Progenitor cell of endocrine pancreas (in vitro differentiated cells): ENCODE measurements at regions not wholly inside any gene's neighbourhood (a gene's known extent, or its start where the extent isn't known, plus 50 kb on each side); places are given as distances from the start of the nearest gene placed in this dataset.

Experiments used
- DNase-seq: peaks from one replicate; pipeline ENCODE4 v3.0.0; 2021; ENCODE audit warnings: low spot score; ENCODE audit not compliant: unreplicated experiment
- H3K27ac Mint-ChIP-seq: 2 replicates; pipeline ENCODE4 v1.8.0; 2021; ENCODE audit warnings: mild to moderate bottlenecking, moderate library complexity, mixed read lengths
- H3K27me3 Mint-ChIP-seq: 2 replicates; pipeline ENCODE4 v1.8.0; 2021; ENCODE audit warnings: mixed read lengths
- H3K36me3 Mint-ChIP-seq: 2 replicates; pipeline ENCODE4 v1.8.0; 2022; ENCODE audit warnings: mixed read lengths; ENCODE audit not compliant: insufficient read depth
- H3K4me1 Mint-ChIP-seq: 2 replicates; pipeline ENCODE4 v1.8.0; 2021; ENCODE audit warnings: low read depth, mixed read lengths
- H3K4me3 Mint-ChIP-seq: 2 replicates; pipeline ENCODE4 v1.8.0; 2021; ENCODE audit warnings: low read depth, mild to moderate bottlenecking, moderate library complexity, mixed read lengths
- H3K9me3 Mint-ChIP-seq: 2 replicates; pipeline ENCODE4 v1.8.0; 2021; ENCODE audit warnings: low read depth, mixed read lengths
- TF ChIP-seq, protein P1 (sequence below): fragments of 200-600 bp; sonication (generic); IDR thresholded peaks from one replicate; pipeline ENCODE4 v1.5.0; 2021; ENCODE audit warnings: antibody characterized with exemption, mild to moderate bottlenecking; ENCODE audit not compliant: unreplicated experiment

DNA sequence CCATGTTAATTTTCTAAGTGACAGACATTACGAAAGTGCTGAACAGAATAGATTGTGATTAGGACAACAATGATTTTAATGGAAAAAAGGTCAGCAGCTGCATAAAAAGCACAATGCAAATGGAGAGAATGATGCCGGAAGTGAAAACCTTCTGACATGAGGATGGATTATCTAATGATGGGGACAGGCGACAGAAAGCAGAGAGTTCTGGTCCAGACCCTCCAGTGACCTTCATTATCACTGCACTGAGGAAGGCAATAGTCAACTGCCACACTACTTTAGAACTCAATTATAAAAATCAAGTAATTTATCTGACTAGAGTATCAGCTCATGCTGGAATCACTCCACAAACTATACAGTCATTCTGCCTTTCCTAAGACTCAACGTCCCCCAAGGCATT is 746.1 kb upstream of the EPHA5 start:
- no peak overlapping the region for H3K4me3 Mint-ChIP-seq
- peaks cover 15% of the 10 kb centered on the region for H3K4me1 Mint-ChIP-seq
- DNase-seq, result no peak
- H3K27ac Mint-ChIP-seq, result no peak overlapping the region
- H3K36me3 Mint-ChIP-seq, result no peaks in the 10 kb centered on the region
- H3K27me3 Mint-ChIP-seq, result no peaks in the 10 kb centered on the region
- H3K9me3 Mint-ChIP-seq, result peaks cover 7% of the 10 kb centered on the region
- TF ChIP-seq, protein P1, sequence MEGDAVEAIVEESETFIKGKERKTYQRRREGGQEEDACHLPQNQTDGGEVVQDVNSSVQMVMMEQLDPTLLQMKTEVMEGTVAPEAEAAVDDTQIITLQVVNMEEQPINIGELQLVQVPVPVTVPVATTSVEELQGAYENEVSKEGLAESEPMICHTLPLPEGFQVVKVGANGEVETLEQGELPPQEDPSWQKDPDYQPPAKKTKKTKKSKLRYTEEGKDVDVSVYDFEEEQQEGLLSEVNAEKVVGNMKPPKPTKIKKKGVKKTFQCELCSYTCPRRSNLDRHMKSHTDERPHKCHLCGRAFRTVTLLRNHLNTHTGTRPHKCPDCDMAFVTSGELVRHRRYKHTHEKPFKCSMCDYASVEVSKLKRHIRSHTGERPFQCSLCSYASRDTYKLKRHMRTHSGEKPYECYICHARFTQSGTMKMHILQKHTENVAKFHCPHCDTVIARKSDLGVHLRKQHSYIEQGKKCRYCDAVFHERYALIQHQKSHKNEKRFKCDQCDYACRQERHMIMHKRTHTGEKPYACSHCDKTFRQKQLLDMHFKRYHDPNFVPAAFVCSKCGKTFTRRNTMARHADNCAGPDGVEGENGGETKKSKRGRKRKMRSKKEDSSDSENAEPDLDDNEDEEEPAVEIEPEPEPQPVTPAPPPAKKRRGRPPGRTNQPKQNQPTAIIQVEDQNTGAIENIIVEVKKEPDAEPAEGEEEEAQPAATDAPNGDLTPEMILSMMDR, result no peak

DNA sequence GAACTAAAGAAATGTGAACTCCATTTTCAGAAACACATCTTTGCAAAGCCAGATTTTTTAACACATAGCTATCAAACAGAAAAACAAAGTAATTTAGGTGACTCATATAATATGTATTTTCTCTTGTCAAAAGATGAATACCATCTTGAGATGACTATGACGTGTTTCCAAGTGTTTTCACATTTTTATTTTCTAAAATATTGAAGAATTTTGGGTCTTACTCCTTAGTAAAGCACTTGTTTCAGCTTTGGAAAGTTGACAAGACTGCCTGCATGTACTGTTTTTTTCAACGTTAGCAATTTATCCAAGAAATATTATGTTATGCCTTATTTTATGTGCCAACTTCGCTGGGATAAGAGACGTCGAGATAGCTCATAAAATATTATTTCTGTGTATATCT is 733.9 kb upstream of the EPHA5 start:
- Mint-ChIP-seq H3K4me1 (no peaks in the 10 kb centered on the region), H3K9me3 (no peaks in the 10 kb centered on the region), H3K36me3 (no peaks in the 10 kb centered on the region), H3K27ac (no peak overlapping the region), H3K4me3 (no peak overlapping the region), H3K27me3 (no peaks in the 10 kb centered on the region)
- TF ChIP-seq, protein P1, result no peak
- DNase-seq, result no peak

DNA sequence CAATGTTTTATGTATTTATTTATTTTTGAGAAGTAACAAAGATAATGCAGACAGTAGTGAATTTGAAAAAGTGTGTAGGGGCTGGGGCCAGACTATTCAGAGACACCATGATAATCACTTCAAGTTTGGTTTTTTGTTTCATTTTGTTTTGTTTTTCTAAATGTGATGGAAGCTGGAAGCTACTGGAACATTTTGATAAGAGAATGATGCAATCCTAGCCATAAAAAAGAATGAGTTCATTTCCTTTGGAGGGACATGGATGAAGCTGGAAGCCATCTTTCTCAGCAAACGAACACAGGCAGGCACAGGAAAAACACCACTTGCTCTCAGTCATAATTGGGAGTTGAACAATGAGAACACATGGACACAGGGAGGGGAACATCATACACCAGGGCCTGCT is 706.6 kb upstream of the EPHA5 start:
- Mint-ChIP-seq H3K36me3 (no peaks in the 10 kb centered on the region), H3K4me3 (no peak overlapping the region), H3K9me3 (no peaks in the 10 kb centered on the region), H3K27me3 (no peaks in the 10 kb centered on the region), H3K27ac (no peak overlapping the region), H3K4me1 (no peaks in the 10 kb centered on the region)
- no peak for DNase-seq
- TF ChIP-seq, protein P1, result no peak

DNA sequence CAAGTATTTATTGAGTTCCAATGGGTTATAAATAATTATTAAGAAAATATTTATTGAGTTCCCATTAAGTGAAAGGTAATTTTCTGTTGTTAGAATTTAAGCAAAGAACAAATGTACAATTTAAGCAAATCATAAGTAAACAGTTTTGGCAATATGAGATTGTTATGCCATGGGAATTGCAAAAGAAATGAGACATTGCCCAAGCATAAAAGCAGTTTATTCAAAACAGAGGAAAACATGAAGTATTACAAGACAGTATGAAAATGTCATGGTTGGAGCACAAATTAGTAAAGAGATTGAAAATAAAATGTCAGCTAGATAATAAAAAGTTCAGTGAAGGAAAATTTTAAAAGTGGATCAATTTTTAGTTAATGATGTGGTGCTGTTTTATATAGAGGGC is 706.1 kb upstream of the EPHA5 start:
- no peak overlapping the region for H3K27ac Mint-ChIP-seq
- DNase-seq, result no peak
- no peaks in the 10 kb centered on the region for H3K27me3 Mint-ChIP-seq
- H3K9me3 Mint-ChIP-seq, result no peaks in the 10 kb centered on the region
- TF ChIP-seq, protein P1, result no peak
- no peaks in the 10 kb centered on the region for H3K4me1 Mint-ChIP-seq
- H3K4me3 Mint-ChIP-seq, result no peak overlapping the region
- H3K36me3 Mint-ChIP-seq, result no peaks in the 10 kb centered on the region

DNA sequence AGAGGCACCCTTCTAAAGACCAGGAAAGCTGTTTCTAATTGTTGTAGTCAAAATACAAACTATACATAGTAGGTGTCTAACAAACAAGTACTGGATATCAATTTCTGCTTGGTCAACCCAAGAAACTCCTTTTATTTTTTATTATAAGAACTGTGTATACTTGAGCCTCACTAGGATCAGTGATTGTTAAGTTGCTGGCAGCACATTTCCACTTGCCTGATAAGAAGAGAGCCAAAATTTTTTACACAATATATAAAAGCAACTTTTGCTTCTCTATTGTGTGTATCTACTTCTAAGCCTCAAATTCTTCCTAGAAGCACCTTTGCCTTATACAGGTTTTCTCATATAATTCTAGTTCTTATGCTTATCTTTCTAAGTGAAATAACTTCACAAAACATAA is 703.0 kb upstream of the EPHA5 start:
- Mint-ChIP-seq H3K4me3 (no peak overlapping the region), H3K36me3 (no peaks in the 10 kb centered on the region), H3K27ac (no peak overlapping the region), H3K27me3 (no peaks in the 10 kb centered on the region), H3K9me3 (no peaks in the 10 kb centered on the region), H3K4me1 (no peaks in the 10 kb centered on the region)
- no peak for DNase-seq
- TF ChIP-seq, protein P1, result no peak
